HFFc6 (cell line): ENCODE measurements at regions not wholly inside any gene's neighbourhood (a gene's known extent, or its start where the extent isn't known, plus 50 kb on each side); places are given as distances from the start of the nearest gene placed in this dataset.

Source experiments
- DNase-seq: peaks from one replicate; pipeline ENCODE4 v3.0.0-alpha.2; 2018
- H3K27ac Mint-ChIP-seq: 2 replicates; pipeline ENCODE4 v1.8.0; 2020; ENCODE audit warnings: mild to moderate bottlenecking, mixed read lengths
- H3K27me3 Mint-ChIP-seq: 2 replicates; pipeline ENCODE4 v1.8.0; 2021; ENCODE audit warnings: mild to moderate bottlenecking, moderate library complexity, mixed read lengths; ENCODE audit not compliant: insufficient read depth
- H3K36me3 Mint-ChIP-seq: 2 replicates; pipeline ENCODE4 v1.8.0; 2021; ENCODE audit warnings: low read depth, mixed read lengths
- H3K4me1 Mint-ChIP-seq: 2 replicates; pipeline ENCODE4 v1.8.0; 2020; ENCODE audit warnings: low read depth, mixed read lengths
- H3K4me3 Mint-ChIP-seq: 2 replicates; pipeline ENCODE4 v1.8.0; 2020; ENCODE audit warnings: mild to moderate bottlenecking, moderate library complexity, mixed read lengths
- H3K9me3 Mint-ChIP-seq: 2 replicates; pipeline ENCODE4 v1.8.0; 2020; ENCODE audit warnings: mild to moderate bottlenecking, mixed read lengths
- CTCF ChIP-seq: fragments of 200-600 bp; sonication (generic); IDR thresholded peaks from 2 replicates; pipeline ENCODE4 v1.5.0; 2021; ENCODE audit warnings: antibody characterized with exemption, mild to moderate bottlenecking

- H3K9me3 Mint-ChIP-seq, result no peaks in the 10 kb centered on the region
- no peak for DNase-seq
- TF ChIP-seq CTCF, result no peak
- no peaks in the 10 kb centered on the region; the same call in 1 of the 2 replicates for H3K27me3 Mint-ChIP-seq
- H3K36me3 Mint-ChIP-seq, result no peaks in the 10 kb centered on the region
- H3K27ac Mint-ChIP-seq, result no peak overlapping the region
- H3K4me1 Mint-ChIP-seq, result peaks cover 12% of the 10 kb centered on the region; the same call in 1 of the 2 replicates
- H3K4me3 Mint-ChIP-seq, result no peak overlapping the region
These were observed 626.2 kb downstream of the DIAPH3 start for GRCh38 chr13:59537500-59537899.

GRCh38 chr13:59538512-59538911, 625.2 kb downstream of the DIAPH3 start:
- H3K27me3 Mint-ChIP-seq, result no peaks in the 10 kb centered on the region; the same call in 1 of the 2 replicates
- no peaks in the 10 kb centered on the region for H3K36me3 Mint-ChIP-seq
- H3K4me1 Mint-ChIP-seq, result peaks cover 7% of the 10 kb centered on the region; the same call in 1 of the 2 replicates
- TF ChIP-seq CTCF, result no peak
- H3K27ac Mint-ChIP-seq, result no peak overlapping the region
- no peak for DNase-seq
- H3K4me3 Mint-ChIP-seq, result no peak overlapping the region
- H3K9me3 Mint-ChIP-seq, result no peaks in the 10 kb centered on the region

GRCh38 chr13:59542303-59542702, 621.4 kb downstream of the DIAPH3 start:
- DNase-seq, result no peak
- no peaks in the 10 kb centered on the region for H3K27me3 Mint-ChIP-seq
- H3K27ac Mint-ChIP-seq, result no peak overlapping the region
- H3K4me1 Mint-ChIP-seq, result no peaks in the 10 kb centered on the region
- TF ChIP-seq CTCF, result no peak
- no peaks in the 10 kb centered on the region for H3K9me3 Mint-ChIP-seq
- no peak overlapping the region for H3K4me3 Mint-ChIP-seq
- H3K36me3 Mint-ChIP-seq, result no peaks in the 10 kb centered on the region

- no peak for TF ChIP-seq CTCF
- Mint-ChIP-seq H3K27me3 (no peaks in the 10 kb centered on the region), H3K36me3 (no peaks in the 10 kb centered on the region), H3K4me1 (no peaks in the 10 kb centered on the region), H3K9me3 (no peaks in the 10 kb centered on the region), H3K27ac (no peak overlapping the region), H3K4me3 (no peak overlapping the region)
- DNase-seq, result no peak
These were observed 620.3 kb downstream of the DIAPH3 start for GRCh38 chr13:59543418-59543817.

DNA sequence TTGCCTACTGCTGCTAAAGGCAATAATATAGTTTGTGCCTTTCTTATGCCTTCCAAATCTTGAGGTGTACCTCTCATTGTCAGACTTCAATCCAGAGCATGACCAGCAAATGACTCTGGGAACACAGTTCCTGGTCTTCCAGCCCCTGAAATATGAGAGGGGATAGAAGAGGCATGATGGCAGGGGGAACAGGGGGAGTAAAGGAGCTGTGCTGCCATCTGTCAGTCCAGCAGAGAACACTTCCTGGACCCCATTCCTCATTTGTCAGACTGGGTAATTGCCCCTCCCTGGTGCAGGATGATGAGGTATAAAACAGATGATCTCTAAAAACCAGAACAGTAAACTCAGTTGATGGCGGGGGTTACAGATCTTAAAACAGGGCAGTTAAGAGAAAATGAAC, 618.7 kb downstream of the DIAPH3 start:
- TF ChIP-seq CTCF, result no peak
- Mint-ChIP-seq H3K27me3 (no peaks in the 10 kb centered on the region; the same call in 1 of the 2 replicates), H3K4me1 (no peaks in the 10 kb centered on the region)

GRCh38 chr13:59546178-59546577, 617.5 kb downstream of the DIAPH3 start:
- no peaks in the 10 kb centered on the region for H3K4me1 Mint-ChIP-seq
- no peak overlapping the region for H3K27ac Mint-ChIP-seq
- no peaks in the 10 kb centered on the region; the same call in 1 of the 2 replicates for H3K9me3 Mint-ChIP-seq
- H3K36me3 Mint-ChIP-seq, result no peaks in the 10 kb centered on the region
- no peaks in the 10 kb centered on the region; the same call in 1 of the 2 replicates for H3K27me3 Mint-ChIP-seq
- no peak for DNase-seq
- no peak for TF ChIP-seq CTCF
- no peak overlapping the region for H3K4me3 Mint-ChIP-seq

More for the DNA sequence above, 618.7 kb downstream of the DIAPH3 start:
- no peak overlapping the region for H3K4me3 Mint-ChIP-seq
- no peak overlapping the region for H3K27ac Mint-ChIP-seq
- H3K36me3 Mint-ChIP-seq, result no peaks in the 10 kb centered on the region
- no peaks in the 10 kb centered on the region; the same call in 1 of the 2 replicates for H3K9me3 Mint-ChIP-seq
- no peak for DNase-seq
